Esophagus squamous epithelium (tissue), 4 donors: ENCODE measurements at regions not wholly inside any gene's neighbourhood (a gene's known extent, or its start where the extent isn't known, plus 50 kb on each side); places are given as distances from the start of the nearest gene placed in this dataset.

Experiments used
- CTCF ChIP-seq, 6 experiments: fragments of 450-650 bp in 4 of 6; fragments of 200-600 bp in 2 of 6; sonication (generic) in 2 of 6; IDR thresholded peaks; one replicate each; pipeline ENCODE4 v1.5.1; 2016 to 2019; ENCODE audit warnings: antibody characterized with exemption in 6 of 6, mild to moderate bottlenecking in 4 of 6, moderate library complexity in 4 of 6
- POLR2A ChIP-seq, 4 donors: fragments of 450-650 bp; IDR thresholded peaks; one replicate each; pipeline ENCODE4 v1.6.1; 2017; ENCODE audit warnings: antibody characterized with exemption in 4 of 4, mild to moderate bottlenecking in 4 of 4, moderate library complexity in 3 of 4

GRCh38 chr3:72388117-72388516, 460.1 kb downstream of the SHQ1 start:
- TF ChIP-seq POLR2A (IDR thresholded peaks at IDR 0.05) (no peak), CTCF (IDR thresholded peaks at IDR 0.05) (no peak)
